SK-N-DZ (cell line): ENCODE measurements at regions not wholly inside any gene's neighbourhood (a gene's known extent, or its start where the extent isn't known, plus 50 kb on each side); places are given as distances from the start of the nearest gene placed in this dataset.

ENCODE experiments used
- DNase-seq: peaks from one replicate; pipeline ENCODE4 v3.0.0-alpha.2; 2015; ENCODE audit warnings: low spot score

GRCh38 chr18:66752733-66753132, 148.8 kb upstream of the CDH19 start:
- DNase-seq = no peak

GRCh38 chr18:66749481-66750035, 145.7 kb upstream of the CDH19 start:
- DNase-seq = no peak

- DNase-seq = no peak
Observed at GRCh38 chr18:66749030-66749429, 145.1 kb upstream of the CDH19 start.

GRCh38 chr18:66742832-66743231, 138.9 kb upstream of the CDH19 start:
- no peak for DNase-seq

GRCh38 chr18:66735933-66736332, 132.0 kb upstream of the CDH19 start:
- no peak for DNase-seq

- DNase-seq = no peak
Observed at GRCh38 chr18:66734451-66734850, 130.6 kb upstream of the CDH19 start.

- DNase-seq = no peak
Observed at GRCh38 chr18:66731890-66732289, 128.0 kb upstream of the CDH19 start.

- no peak for DNase-seq
Observed at GRCh38 chr18:66729442-66730239, 125.8 kb upstream of the CDH19 start.

- no peak for DNase-seq
Observed at GRCh38 chr18:66728951-66729350, 125.1 kb upstream of the CDH19 start.

- no peak for DNase-seq
Observed at GRCh38 chr18:66727991-66728390, 124.1 kb upstream of the CDH19 start.

GRCh38 chr18:66724664-66725356, 120.9 kb upstream of the CDH19 start:
- no peak for DNase-seq

GRCh38 chr18:66722671-66723070, 118.8 kb upstream of the CDH19 start:
- DNase-seq = no peak

- DNase-seq = no peak
Observed at GRCh38 chr18:66708646-66709045, 104.8 kb upstream of the CDH19 start.

- DNase-seq = no peak
Observed at GRCh38 chr18:66707473-66707872, 103.6 kb upstream of the CDH19 start.

GRCh38 chr18:66695281-66695680, 91.4 kb upstream of the CDH19 start:
- no peak for DNase-seq

GRCh38 chr18:66694852-66695251, 91.0 kb upstream of the CDH19 start:
- no peak for DNase-seq

- DNase-seq = no peak
Observed at GRCh38 chr18:66687635-66688034, 83.7 kb upstream of the CDH19 start.

GRCh38 chr18:66682855-66683322, 79.0 kb upstream of the CDH19 start:
- DNase-seq = peak; percentile 30

- no peak for DNase-seq
Observed at GRCh38 chr18:66676699-66677098, 72.8 kb upstream of the CDH19 start.

GRCh38 chr18:66674286-66674685, 70.4 kb upstream of the CDH19 start:
- no peak for DNase-seq

GRCh38 chr18:66668706-66669105, 64.8 kb upstream of the CDH19 start:
- DNase-seq = no peak

GRCh38 chr18:66662632-66663031, 58.7 kb upstream of the CDH19 start:
- DNase-seq = no peak

GRCh38 chr18:66655407-66655806, 51.5 kb upstream of the CDH19 start:
- DNase-seq = no peak
